ENCODE measurements at regions not wholly inside any gene's neighbourhood (a gene's known extent, or its start where the extent isn't known, plus 50 kb on each side); places are given as distances from the start of the nearest gene placed in this dataset.

DNA sequence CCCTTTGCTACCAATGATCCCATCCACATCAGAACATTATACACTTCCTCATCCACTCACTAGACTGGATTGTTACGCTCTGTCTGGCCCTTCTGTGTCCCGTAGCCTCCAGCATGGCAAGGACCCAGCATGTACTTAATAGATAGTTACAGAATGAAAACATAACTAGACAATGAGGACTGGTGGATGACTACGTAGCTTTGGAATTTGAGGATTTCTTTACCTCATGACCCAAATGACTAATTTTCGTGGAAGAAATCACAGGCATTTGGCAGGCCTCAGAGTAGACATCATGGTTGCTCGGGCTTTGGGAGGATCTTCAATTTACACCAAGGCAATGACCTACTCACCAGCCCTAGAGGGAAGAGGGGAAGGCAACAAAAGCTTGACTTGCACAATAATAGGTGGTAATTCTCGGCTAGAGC is 299.8 kb downstream of the TLE1 start:
- TF ChIP-seq, protein P1, sequence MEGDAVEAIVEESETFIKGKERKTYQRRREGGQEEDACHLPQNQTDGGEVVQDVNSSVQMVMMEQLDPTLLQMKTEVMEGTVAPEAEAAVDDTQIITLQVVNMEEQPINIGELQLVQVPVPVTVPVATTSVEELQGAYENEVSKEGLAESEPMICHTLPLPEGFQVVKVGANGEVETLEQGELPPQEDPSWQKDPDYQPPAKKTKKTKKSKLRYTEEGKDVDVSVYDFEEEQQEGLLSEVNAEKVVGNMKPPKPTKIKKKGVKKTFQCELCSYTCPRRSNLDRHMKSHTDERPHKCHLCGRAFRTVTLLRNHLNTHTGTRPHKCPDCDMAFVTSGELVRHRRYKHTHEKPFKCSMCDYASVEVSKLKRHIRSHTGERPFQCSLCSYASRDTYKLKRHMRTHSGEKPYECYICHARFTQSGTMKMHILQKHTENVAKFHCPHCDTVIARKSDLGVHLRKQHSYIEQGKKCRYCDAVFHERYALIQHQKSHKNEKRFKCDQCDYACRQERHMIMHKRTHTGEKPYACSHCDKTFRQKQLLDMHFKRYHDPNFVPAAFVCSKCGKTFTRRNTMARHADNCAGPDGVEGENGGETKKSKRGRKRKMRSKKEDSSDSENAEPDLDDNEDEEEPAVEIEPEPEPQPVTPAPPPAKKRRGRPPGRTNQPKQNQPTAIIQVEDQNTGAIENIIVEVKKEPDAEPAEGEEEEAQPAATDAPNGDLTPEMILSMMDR (conservative IDR thresholded peaks at IDR 0.05): no peak
- no peak for TF ChIP-seq EZH2 (IDR thresholded peaks at IDR 0.05; ENCODE audit: low read depth)
